NK-92 treated with Interleukin-12 subunit alpha and Interleukin-12 subunit beta, amount 100 ng/mL, for 24 hours (cell line): ENCODE measurements at regions not wholly inside any gene's neighbourhood (a gene's known extent, or its start where the extent isn't known, plus 50 kb on each side); places are given as distances from the start of the nearest gene placed in this dataset.
"Not testable (repeated sequence)": the region's sequence is repeated elsewhere in the genome, so short reads cannot be mapped to it uniquely, and the experiment has no call there.

ENCODE experiments used
- DNase-seq: peaks from one replicate; lab custom pipeline; 2025; lab: John Stamatoyannopoulos, UW

GRCh38 chr9:39463696-39464095 lies 108.2 kb downstream of the SPATA31A1 start:
- not testable (repeated sequence) for DNase-seq

GRCh38 chr9:39464122-39464777 lies 108.8 kb downstream of the SPATA31A1 start:
- not testable (repeated sequence) for DNase-seq

GRCh38 chr9:39474499-39474898 lies 119.0 kb downstream of the SPATA31A1 start:
- DNase-seq = not testable (repeated sequence)

DNA sequence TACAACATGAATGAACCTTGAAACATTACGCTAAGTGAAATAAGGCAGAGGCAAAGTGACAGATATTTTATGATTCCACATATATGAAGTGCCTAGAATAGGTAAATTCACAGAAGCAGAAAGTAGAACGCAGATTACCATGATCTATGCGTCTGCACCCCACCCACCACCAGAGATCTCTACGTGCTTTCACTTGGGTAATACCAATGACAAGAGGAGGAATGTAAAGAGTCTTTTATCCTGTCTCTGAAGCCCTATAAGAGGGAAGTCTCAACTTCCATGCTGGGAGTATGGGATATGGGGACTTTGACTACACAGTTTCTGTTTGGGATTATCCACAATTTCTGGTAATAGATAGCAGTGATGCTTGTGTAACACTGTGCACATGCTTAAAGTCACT lies 127.6 kb downstream of the SPATA31A1 start:
- not testable (repeated sequence) for DNase-seq

DNA sequence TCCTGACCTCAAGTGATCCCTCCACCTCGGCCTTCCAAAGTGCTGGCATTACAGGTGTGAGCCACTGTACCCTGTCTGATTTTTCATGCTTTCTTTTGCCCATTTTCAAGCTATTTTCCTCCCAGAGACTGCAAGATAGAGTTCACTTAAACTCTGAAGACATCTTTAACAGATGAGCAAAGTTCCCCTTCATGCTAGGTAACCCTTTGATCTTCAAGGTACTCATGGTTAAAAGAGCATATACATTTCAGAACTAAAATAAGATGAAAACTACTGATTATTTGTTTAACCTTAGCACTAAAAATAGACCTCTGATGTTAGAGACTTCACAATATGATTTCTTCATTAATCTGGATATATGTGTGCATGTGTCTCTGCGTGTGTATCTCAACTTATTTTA lies 128.4 kb downstream of the SPATA31A1 start:
- DNase-seq = not testable (repeated sequence)

GRCh38 chr9:39484292-39484691 lies 128.8 kb downstream of the SPATA31A1 start:
- not testable (repeated sequence) for DNase-seq

DNA sequence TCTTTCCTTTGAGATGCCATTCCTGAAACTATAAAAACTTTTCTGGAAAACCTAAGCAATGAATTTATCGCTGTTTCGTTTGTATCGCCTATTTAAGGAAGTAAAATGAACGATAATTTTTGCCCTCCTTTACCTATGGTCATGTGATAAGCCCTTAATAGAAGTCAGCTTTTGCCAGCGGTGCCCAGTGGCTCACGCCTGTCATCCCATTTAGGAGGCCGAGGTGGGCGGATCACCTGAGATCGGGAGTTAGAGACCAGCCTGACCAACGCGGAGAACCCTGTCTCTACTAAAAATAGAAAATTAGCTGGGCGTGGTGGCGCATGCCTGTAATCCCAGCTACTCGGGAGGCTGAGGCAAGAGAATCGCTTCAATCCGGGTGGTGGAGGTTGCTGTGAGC lies 132.0 kb downstream of the SPATA31A1 start:
- DNase-seq = not testable (repeated sequence)

DNA sequence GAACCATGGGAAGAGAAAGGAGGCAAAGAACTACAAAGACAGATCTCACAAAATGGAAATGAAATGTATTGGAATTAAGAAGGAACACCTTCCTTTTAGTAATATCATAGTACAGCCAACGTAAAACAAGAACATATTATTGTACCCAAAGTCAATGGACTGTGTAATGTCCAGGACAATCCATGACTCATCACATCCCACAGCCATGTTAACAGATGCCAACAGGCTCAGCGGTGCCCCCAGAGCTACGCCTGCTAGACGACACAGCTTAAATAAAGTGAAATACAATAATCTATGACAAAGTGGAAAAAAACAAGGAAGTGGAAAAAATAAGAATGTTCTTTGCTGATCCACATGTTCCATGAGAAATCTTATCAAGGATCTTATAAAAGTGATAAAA lies 140.8 kb downstream of the SPATA31A1 start:
- not testable (repeated sequence) for DNase-seq

DNA sequence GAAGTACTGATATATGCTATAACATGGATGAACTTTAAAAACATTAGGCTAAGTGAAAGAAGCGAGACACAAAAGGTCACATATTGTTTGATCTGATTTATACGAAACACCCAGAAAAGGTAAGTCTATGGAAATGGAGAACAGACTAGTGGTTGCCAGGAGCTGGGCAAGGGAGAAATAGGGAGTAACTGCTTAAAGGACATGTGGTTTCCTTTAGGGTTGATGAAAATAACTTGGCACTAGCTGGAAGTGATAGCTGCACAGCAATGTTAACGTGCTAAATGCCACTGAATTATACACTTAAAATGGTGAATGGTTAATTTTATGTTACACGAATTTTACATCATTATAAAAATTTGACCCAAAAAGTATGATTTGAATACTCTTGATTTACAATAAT lies 147.7 kb downstream of the SPATA31A1 start:
- DNase-seq = not testable (repeated sequence)

GRCh38 chr9:39527387-39528029 lies 172.0 kb downstream of the SPATA31A1 start:
- DNase-seq = not testable (repeated sequence)

GRCh38 chr9:39532597-39532996 lies 177.1 kb downstream of the SPATA31A1 start:
- DNase-seq = not testable (repeated sequence)

DNA sequence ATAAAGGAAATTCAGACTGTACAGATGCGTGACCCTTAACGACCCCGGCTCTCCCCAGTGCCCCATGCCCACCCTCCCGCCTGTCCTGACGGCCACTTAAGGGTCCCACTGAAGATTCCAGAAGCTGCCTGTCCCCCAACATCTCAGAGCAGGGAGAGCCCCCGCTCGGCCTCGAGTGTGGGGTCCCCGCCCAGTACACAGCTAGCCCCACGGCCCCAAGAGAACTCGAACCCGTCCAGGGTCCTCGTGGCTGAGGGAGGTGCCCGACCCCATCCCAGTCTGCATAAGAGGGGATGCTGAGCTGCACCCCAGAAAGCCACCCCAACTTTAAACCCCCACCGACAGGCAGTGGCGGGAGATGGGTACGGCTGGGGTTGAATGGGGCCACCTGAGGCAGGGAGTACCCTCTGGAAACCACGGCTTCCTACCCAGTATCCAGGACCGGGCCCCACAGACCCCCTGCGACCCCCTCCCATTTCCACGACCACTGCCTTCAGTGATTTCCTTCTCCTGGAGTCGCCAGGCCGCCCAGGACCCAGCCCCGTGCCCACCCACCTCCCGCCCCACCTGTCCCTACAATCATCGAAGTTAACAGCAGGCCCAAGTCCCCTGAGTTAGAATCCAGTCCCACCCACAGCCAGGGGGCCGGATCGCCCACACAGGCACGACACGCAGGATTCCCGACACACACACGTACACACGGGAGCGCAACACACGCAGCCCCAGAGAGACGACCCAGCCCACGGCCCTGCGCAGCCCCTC lies 177.7 kb downstream of the SPATA31A1 start:
- DNase-seq = not testable (repeated sequence)

DNA sequence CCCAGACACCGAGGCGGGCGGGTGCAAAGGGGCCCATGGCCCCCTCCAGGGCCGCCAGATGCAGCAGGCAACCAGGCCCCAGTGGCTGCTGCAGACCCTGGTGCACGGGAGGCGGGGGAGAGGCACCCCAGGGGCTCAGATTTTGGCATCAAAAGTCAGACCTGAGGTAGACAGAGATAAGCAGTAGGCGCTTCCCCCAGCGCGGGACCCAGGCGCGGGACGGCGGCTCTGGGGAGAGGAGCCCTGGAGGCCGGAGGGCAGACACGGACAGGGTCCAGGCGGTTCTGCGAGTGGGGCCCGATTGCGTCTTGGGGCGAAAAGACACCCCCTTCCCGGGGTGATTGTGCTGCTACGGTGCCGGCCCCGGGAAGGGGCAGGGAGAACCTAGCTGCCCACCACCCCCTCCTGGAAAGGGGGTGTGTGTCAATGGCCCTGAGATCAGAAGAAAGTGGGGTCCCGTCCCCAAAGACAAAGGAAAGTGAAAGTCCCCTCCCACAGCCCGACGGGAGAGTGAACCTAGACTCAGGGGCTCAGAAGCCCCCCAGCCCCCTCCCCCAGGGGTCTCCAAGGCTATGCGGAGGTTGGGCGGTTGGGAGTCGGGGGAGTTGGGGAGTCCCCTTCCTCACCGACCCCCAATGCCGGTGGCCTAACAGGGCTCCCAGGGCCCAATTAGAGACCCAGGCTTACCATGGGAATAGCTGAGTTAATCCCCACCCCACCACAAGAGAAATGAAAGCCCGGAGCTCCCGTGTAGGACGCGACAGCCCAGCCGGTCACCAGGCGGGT lies 178.5 kb downstream of the SPATA31A1 start:
- DNase-seq = not testable (repeated sequence)

GRCh38 chr9:39534897-39535296 lies 179.4 kb downstream of the SPATA31A1 start:
- not testable (repeated sequence) for DNase-seq

DNA sequence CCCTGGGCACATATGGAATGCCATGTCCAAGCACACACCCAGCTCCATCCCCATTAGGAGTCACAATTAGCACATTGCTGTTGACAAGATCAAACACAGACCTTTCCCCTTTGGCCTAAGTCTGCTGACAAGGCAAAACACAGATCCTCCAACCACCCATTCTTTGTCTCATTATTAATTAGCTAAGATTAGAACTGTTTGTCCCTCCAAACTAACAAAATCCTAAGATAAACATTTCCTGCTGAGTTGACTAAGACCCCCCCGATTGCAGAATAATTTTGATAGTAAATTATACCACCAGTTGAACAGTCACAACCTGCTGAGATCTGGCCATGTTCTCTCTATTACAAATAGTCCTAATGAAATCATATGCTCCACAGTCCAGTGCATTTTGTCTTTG lies 186.7 kb downstream of the SPATA31A1 start:
- DNase-seq = not testable (repeated sequence)

DNA sequence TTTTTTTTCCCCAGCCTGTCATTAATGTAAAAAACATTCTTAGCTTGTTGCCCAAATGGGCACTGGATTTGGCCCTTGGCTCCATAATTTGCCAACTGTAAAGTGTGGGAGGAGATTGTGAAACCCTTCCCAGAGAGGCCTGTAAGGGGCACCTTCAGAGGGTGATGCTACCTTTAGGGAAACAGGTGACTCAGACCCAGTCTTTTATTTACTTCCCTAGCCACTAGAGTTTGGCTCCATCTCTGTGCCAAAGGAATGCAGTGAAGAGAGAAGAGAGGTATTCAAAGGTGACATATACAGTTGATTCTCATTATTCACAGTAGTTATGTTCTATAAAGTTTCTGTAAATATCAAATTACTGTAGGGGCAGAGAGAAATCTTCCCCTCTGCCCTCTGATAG lies 189.6 kb downstream of the SPATA31A1 start:
- not testable (repeated sequence) for DNase-seq

DNA sequence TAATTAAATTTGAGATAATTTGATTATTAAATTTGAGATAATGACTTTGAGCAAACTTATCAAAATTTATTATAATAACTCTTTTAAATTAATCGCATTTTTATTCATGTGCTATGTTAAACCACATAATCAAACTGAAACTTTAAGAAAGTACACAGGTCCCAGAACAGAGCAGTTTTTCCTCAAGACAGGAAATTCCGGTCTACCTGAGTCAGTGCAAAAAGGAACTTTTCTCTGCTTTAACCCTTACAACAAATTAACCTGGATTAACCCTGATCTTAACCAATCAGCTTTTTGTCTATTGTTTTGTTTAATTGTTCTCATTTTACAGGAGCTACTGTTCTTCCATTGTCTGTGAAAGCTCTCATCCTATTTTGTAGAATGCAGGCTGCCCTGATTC lies 195.1 kb downstream of the SPATA31A1 start:
- not testable (repeated sequence) for DNase-seq

DNA sequence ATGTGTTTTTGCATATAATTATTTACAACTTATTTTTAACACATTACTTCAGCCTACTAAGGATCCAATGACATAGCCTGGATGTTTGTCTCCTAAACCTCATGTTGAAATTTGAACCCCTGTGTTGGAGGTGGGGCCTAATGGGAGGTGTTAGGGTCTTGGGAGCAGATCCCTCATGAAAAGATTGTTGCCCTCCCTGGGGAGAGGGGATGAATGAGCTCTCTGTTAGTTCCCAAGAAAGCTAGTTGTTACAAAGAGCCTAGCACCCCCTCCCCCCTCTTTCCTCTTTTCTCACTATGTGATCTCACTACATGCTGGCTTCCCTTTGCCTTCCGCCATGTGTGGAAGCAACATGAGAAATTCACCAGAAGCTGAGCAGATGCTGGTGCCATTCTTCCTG lies 196.1 kb downstream of the SPATA31A1 start:
- DNase-seq = not testable (repeated sequence)

- DNase-seq = not testable (repeated sequence)
Observed at GRCh38 chr9:39552242-39552881, 196.9 kb downstream of the SPATA31A1 start.

DNA sequence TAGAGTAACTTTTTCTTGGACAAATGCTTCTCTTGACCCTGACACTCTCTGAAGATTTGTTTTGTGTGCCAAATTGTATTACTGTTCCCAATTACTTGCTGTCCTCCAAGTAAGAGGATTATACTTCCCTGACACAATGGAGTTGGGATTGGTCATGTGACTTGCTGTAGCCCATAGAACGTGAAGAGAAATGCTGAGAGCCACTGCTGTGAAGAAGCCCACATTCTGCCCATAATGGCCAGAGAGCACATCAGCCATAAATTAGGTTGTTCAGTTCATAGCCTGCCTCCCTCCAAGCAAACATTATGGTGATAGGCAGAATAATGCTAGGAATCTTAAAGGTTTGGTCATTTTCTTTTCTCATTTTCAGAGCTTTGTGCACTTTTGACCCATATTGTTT lies 198.9 kb downstream of the SPATA31A1 start:
- DNase-seq = not testable (repeated sequence)

DNA sequence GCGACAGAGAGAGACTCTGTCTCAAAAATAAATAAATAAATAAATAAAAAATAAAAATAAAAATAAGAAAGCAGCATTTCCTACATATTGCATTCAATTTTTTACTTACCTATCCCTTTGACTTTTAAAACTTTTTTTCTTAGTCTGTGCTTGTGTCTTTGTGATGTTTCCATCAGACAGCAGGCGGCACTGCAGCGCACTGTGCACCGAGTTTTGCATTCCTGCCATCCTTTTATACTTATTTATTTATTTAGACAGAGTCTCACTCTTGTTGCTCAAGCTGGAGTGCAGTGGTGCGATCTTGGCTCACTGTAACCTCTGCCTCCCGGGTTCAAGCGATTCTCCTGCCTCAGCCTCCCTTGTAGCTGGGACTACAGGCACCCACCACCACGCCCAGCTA lies 203.9 kb downstream of the SPATA31A1 start:
- peak; percentile 1 for DNase-seq
